Skeletal muscle cell (primary cell): ENCODE measurements at regions not wholly inside any gene's neighbourhood (a gene's known extent, or its start where the extent isn't known, plus 50 kb on each side); places are given as distances from the start of the nearest gene placed in this dataset.
"Not testable (repeated sequence)": the region's sequence is repeated elsewhere in the genome, so short reads cannot be mapped to it uniquely, and the experiment has no call there.

Experiments used
- DNase-seq: peaks from one replicate; pipeline ENCODE4 v3.0.0-alpha.2; 2010; ENCODE audit warnings: low read depth
- H3K4me3 ChIP-seq: 2 replicates; pipeline ENCODE4 v1.5.1; 2011; ENCODE audit warnings: low read depth, mild to moderate bottlenecking, control low read depth, low read length, moderate library complexity

- no peak overlapping the region for H3K4me3 ChIP-seq
- DNase-seq, result no peak
Observed at GRCh38 chr2:167761465-167762136, 485.8 kb downstream of the STK39 start.

GRCh38 chr2:167759531-167759930, 487.9 kb downstream of the STK39 start:
- H3K4me3 ChIP-seq, result no peak overlapping the region
- DNase-seq, result no peak

GRCh38 chr2:167758292-167758691, 489.1 kb downstream of the STK39 start:
- DNase-seq, result no peak
- H3K4me3 ChIP-seq, result no peak overlapping the region

GRCh38 chr2:167756446-167756845, 490.9 kb downstream of the STK39 start:
- no peak for DNase-seq

GRCh38 chr2:167753142-167753541, 494.3 kb downstream of the STK39 start:
- H3K4me3 ChIP-seq, result no peak overlapping the region
- no peak for DNase-seq

More at GRCh38 chr2:167756446-167756845, 490.9 kb downstream of the STK39 start:
- H3K4me3 ChIP-seq, result no peak overlapping the region

- DNase-seq, result no peak
- H3K4me3 ChIP-seq, result no peak overlapping the region
Observed at GRCh38 chr2:167752734-167753133, 494.7 kb downstream of the STK39 start.

- H3K4me3 ChIP-seq, result no peak overlapping the region
- no peak for DNase-seq
Observed at GRCh38 chr2:167750675-167751074, 496.7 kb downstream of the STK39 start.

GRCh38 chr2:167749660-167750059, 497.7 kb downstream of the STK39 start:
- no peak overlapping the region for H3K4me3 ChIP-seq
- no peak for DNase-seq

- H3K4me3 ChIP-seq, result no peak overlapping the region
- no peak for DNase-seq
Observed at GRCh38 chr2:167749016-167749415, 498.4 kb downstream of the STK39 start.

- no peak for DNase-seq
- H3K4me3 ChIP-seq, result no peak overlapping the region
Observed at GRCh38 chr2:167748536-167748935, 498.9 kb downstream of the STK39 start.

GRCh38 chr2:167745667-167746066, 501.7 kb downstream of the STK39 start:
- no peak for DNase-seq

GRCh38 chr2:167739921-167740320, 507.5 kb downstream of the STK39 start:
- not testable (repeated sequence) for H3K4me3 ChIP-seq, DNase-seq

More at GRCh38 chr2:167745667-167746066, 501.7 kb downstream of the STK39 start:
- H3K4me3 ChIP-seq, result no peak overlapping the region

- H3K4me3 ChIP-seq, result no peak overlapping the region
- peak; percentile 23 for DNase-seq
Observed at GRCh38 chr2:167733747-167734146, 513.6 kb downstream of the STK39 start.

- DNase-seq, result no peak
Observed at GRCh38 chr2:167732326-167732725, 515.1 kb downstream of the STK39 start.

GRCh38 chr2:167729911-167730310, 517.5 kb downstream of the STK39 start:
- H3K4me3 ChIP-seq, result no peak overlapping the region
- DNase-seq, result no peak

More at GRCh38 chr2:167732326-167732725, 515.1 kb downstream of the STK39 start:
- H3K4me3 ChIP-seq, result no peak overlapping the region

GRCh38 chr2:167726788-167727187, 520.6 kb downstream of the STK39 start:
- no peak for DNase-seq

GRCh38 chr2:167721593-167721992, 525.8 kb downstream of the STK39 start:
- no peak for DNase-seq
- H3K4me3 ChIP-seq, result no peak overlapping the region

More at GRCh38 chr2:167726788-167727187, 520.6 kb downstream of the STK39 start:
- no peak overlapping the region for H3K4me3 ChIP-seq

GRCh38 chr2:167719410-167719809, 528.0 kb downstream of the STK39 start:
- DNase-seq, result no peak
- no peak overlapping the region for H3K4me3 ChIP-seq

- no peak for DNase-seq
- no peak overlapping the region for H3K4me3 ChIP-seq
Observed at GRCh38 chr2:167718560-167718959, 528.8 kb downstream of the STK39 start.

GRCh38 chr2:167715932-167716331, 531.5 kb downstream of the STK39 start:
- DNase-seq, result no peak
- no peak overlapping the region for H3K4me3 ChIP-seq

GRCh38 chr2:167715498-167715897, 531.9 kb downstream of the STK39 start:
- H3K4me3 ChIP-seq, DNase-seq: not testable (repeated sequence)
